ENCODE measurements at regions not wholly inside any gene's neighbourhood (a gene's known extent, or its start where the extent isn't known, plus 50 kb on each side); places are given as distances from the start of the nearest gene placed in this dataset.
"Not testable (repeated sequence)": the region's sequence is repeated elsewhere in the genome, so short reads cannot be mapped to it uniquely, and the experiment has no call there.

- Histone ChIP-seq H3K9me3 (ENCODE audit: control insufficient read depth in 1 of 2, low read length in 2 of 2) (peaks cover 0 to 4% of the 10 kb centered on the region in 2 donors), H3K4me3 (ENCODE audit: low read depth in 1 of 2, low read length in 2 of 2) (no peak overlapping the region), H3K36me3 (ENCODE audit: control insufficient read depth in 1 of 2, insufficient read depth in 2 of 2, low read length in 2 of 2) (no peaks in the 10 kb centered on the region), H3K9ac (ENCODE audit: low read depth in 1 of 2, low read length in 2 of 2) (no peak overlapping the region), H3K27ac (ENCODE audit: low read depth, low read length) (no peak overlapping the region), H3K27me3 (ENCODE audit: control insufficient read depth in 1 of 2, insufficient read depth in 2 of 2, low read length in 2 of 2) (no peaks in the 10 kb centered on the region), H3K4me1 (ENCODE audit: control insufficient read depth in 1 of 2, insufficient read depth in 2 of 2, low read length in 2 of 2) (no peaks in the 10 kb centered on the region)
Observed at GRCh38 chr3:118533676-118534075, 501.0 kb downstream of the IGSF11 start.

DNA sequence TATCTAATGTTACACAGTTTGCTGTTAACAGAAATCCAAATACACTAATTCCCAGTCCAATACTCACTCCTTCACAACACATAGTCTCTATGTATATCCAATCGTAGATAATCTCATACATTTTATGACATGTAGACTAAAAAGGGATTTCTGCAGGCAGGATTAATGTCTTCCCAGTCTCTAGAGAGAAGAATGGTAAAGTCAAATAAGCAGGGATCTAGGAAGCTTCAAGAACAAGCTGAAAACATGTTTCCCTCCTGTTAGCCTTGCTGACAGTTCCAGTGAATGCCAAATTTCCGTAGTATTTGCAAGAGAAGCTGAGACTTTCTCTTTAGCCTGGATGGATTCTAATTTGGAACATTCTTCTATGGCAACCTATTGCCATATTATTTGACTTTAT, 500.1 kb downstream of the IGSF11 start:
- Histone ChIP-seq H3K9me3 (ENCODE audit: control insufficient read depth in 1 of 2, low read length in 2 of 2) (peaks cover 0 to 4% of the 10 kb centered on the region in 2 donors), H3K4me3 (ENCODE audit: low read depth in 1 of 2, low read length in 2 of 2) (no peak overlapping the region), H3K9ac (ENCODE audit: low read depth in 1 of 2, low read length in 2 of 2) (no peak overlapping the region), H3K27me3 (ENCODE audit: control insufficient read depth in 1 of 2, insufficient read depth in 2 of 2, low read length in 2 of 2) (no peaks in the 10 kb centered on the region), H3K4me1 (ENCODE audit: control insufficient read depth in 1 of 2, insufficient read depth in 2 of 2, low read length in 2 of 2) (no peaks in the 10 kb centered on the region), H3K27ac (ENCODE audit: low read depth, low read length) (no peak overlapping the region), H3K36me3 (ENCODE audit: control insufficient read depth in 1 of 2, insufficient read depth in 2 of 2, low read length in 2 of 2) (no peaks in the 10 kb centered on the region)

- H3K4me3 ChIP-seq (ENCODE audit: low read depth in 1 of 2, low read length in 2 of 2): no peak overlapping the region
- no peak overlapping the region for H3K9ac ChIP-seq (ENCODE audit: low read depth in 1 of 2, low read length in 2 of 2)
- H3K9me3 ChIP-seq (ENCODE audit: control insufficient read depth in 1 of 2, low read length in 2 of 2): peaks cover 0 to 4% of the 10 kb centered on the region in 2 donors
- H3K27ac ChIP-seq (ENCODE audit: low read depth, low read length): no peak overlapping the region
- no peaks in the 10 kb centered on the region for H3K27me3 ChIP-seq (ENCODE audit: control insufficient read depth in 1 of 2, insufficient read depth in 2 of 2, low read length in 2 of 2)
- no peaks in the 10 kb centered on the region for H3K4me1 ChIP-seq (ENCODE audit: control insufficient read depth in 1 of 2, insufficient read depth in 2 of 2, low read length in 2 of 2)
- H3K36me3 ChIP-seq (ENCODE audit: control insufficient read depth in 1 of 2, insufficient read depth in 2 of 2, low read length in 2 of 2): no peaks in the 10 kb centered on the region
Observed at GRCh38 chr3:118536764-118537163, 497.9 kb downstream of the IGSF11 start.

GRCh38 chr3:118537454-118537853, 497.2 kb downstream of the IGSF11 start:
- Histone ChIP-seq H3K4me3 (ENCODE audit: low read depth in 1 of 2, low read length in 2 of 2) (no peak overlapping the region), H3K27ac (ENCODE audit: low read depth, low read length) (no peak overlapping the region), H3K9me3 (ENCODE audit: control insufficient read depth in 1 of 2, low read length in 2 of 2) (no peaks in the 10 kb centered on the region), H3K4me1 (ENCODE audit: control insufficient read depth in 1 of 2, insufficient read depth in 2 of 2, low read length in 2 of 2) (no peaks in the 10 kb centered on the region), H3K36me3 (ENCODE audit: control insufficient read depth in 1 of 2, insufficient read depth in 2 of 2, low read length in 2 of 2) (no peaks in the 10 kb centered on the region), H3K9ac (ENCODE audit: low read depth in 1 of 2, low read length in 2 of 2) (no peak overlapping the region), H3K27me3 (ENCODE audit: control insufficient read depth in 1 of 2, insufficient read depth in 2 of 2, low read length in 2 of 2) (no peaks in the 10 kb centered on the region)

DNA sequence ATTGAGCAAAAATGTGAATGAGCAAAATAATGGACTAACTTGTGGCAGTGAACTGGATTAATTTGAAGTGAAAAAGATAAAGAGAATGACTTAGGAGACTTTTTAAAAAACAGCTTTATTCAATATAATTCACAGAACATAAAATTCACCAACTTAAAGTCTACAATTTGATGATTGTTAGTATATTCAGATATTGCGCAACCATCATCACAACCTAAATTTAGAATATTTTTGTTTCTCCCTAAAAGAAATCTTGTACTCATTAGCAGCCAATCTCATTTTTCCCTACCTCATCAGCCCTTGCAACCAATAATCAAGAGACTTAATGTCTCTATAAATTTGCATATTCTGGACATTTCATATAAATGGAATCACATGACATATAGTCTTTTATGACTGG, 496.5 kb downstream of the IGSF11 start:
- no peak overlapping the region for H3K9ac ChIP-seq (ENCODE audit: low read depth in 1 of 2, low read length in 2 of 2)
- no peaks in the 10 kb centered on the region for H3K36me3 ChIP-seq (ENCODE audit: control insufficient read depth in 1 of 2, insufficient read depth in 2 of 2, low read length in 2 of 2)
- no peaks in the 10 kb centered on the region for H3K4me1 ChIP-seq (ENCODE audit: control insufficient read depth in 1 of 2, insufficient read depth in 2 of 2, low read length in 2 of 2)
- no peak overlapping the region for H3K27ac ChIP-seq (ENCODE audit: low read depth, low read length)
- no peaks in the 10 kb centered on the region for H3K27me3 ChIP-seq (ENCODE audit: control insufficient read depth in 1 of 2, insufficient read depth in 2 of 2, low read length in 2 of 2)
- H3K9me3 ChIP-seq (ENCODE audit: control insufficient read depth in 1 of 2, low read length in 2 of 2): no peaks in the 10 kb centered on the region
- H3K4me3 ChIP-seq (ENCODE audit: low read depth in 1 of 2, low read length in 2 of 2): no peak overlapping the region

GRCh38 chr3:118539820-118540447, 494.7 kb downstream of the IGSF11 start:
- H3K9ac ChIP-seq (ENCODE audit: low read depth in 1 of 2, low read length in 2 of 2); H3K27me3 ChIP-seq (ENCODE audit: control insufficient read depth in 1 of 2, insufficient read depth in 2 of 2, low read length in 2 of 2); H3K36me3 ChIP-seq (ENCODE audit: control insufficient read depth in 1 of 2, insufficient read depth in 2 of 2, low read length in 2 of 2); H3K4me3 ChIP-seq (ENCODE audit: low read depth in 1 of 2, low read length in 2 of 2); H3K9me3 ChIP-seq (ENCODE audit: control insufficient read depth in 1 of 2, low read length in 2 of 2); H3K4me1 ChIP-seq (ENCODE audit: control insufficient read depth in 1 of 2, insufficient read depth in 2 of 2, low read length in 2 of 2); H3K27ac ChIP-seq (ENCODE audit: low read depth, low read length): not testable (repeated sequence)

DNA sequence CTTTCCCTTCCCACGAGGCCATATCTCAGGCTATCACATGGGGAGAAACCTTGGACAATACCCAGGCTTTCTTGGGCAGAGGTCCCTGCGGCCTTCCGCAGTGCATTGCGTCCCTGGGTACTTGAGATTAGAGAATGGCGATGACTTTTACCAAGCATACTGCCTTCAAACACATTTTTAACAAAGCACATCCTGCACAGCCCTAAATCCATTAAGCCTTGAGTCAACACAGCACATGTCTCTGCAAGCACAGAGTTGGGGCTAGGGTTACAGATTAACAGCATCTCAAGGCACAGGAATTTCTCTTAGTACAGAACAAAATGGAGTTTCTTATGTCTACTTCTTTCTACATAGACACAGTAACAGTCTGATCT, 494.2 kb downstream of the IGSF11 start:
- not testable (repeated sequence) for H3K4me1 ChIP-seq (ENCODE audit: control insufficient read depth in 1 of 2, insufficient read depth in 2 of 2, low read length in 2 of 2); H3K27ac ChIP-seq (ENCODE audit: low read depth, low read length); H3K9ac ChIP-seq (ENCODE audit: low read depth in 1 of 2, low read length in 2 of 2); H3K36me3 ChIP-seq (ENCODE audit: control insufficient read depth in 1 of 2, insufficient read depth in 2 of 2, low read length in 2 of 2); H3K27me3 ChIP-seq (ENCODE audit: control insufficient read depth in 1 of 2, insufficient read depth in 2 of 2, low read length in 2 of 2); H3K4me3 ChIP-seq (ENCODE audit: low read depth in 1 of 2, low read length in 2 of 2); H3K9me3 ChIP-seq (ENCODE audit: control insufficient read depth in 1 of 2, low read length in 2 of 2)

GRCh38 chr3:118540826-118541225, 493.8 kb downstream of the IGSF11 start:
- H3K4me1 ChIP-seq (ENCODE audit: control insufficient read depth in 1 of 2, insufficient read depth in 2 of 2, low read length in 2 of 2): no peaks in the 10 kb centered on the region
- no peak overlapping the region for H3K27ac ChIP-seq (ENCODE audit: low read depth, low read length)
- H3K9ac ChIP-seq (ENCODE audit: low read depth in 1 of 2, low read length in 2 of 2): no peak overlapping the region
- no peaks in the 10 kb centered on the region for H3K9me3 ChIP-seq (ENCODE audit: control insufficient read depth in 1 of 2, low read length in 2 of 2)
- H3K27me3 ChIP-seq (ENCODE audit: control insufficient read depth in 1 of 2, insufficient read depth in 2 of 2, low read length in 2 of 2): no peaks in the 10 kb centered on the region
- H3K36me3 ChIP-seq (ENCODE audit: control insufficient read depth in 1 of 2, insufficient read depth in 2 of 2, low read length in 2 of 2): no peaks in the 10 kb centered on the region
- H3K4me3 ChIP-seq (ENCODE audit: low read depth in 1 of 2, low read length in 2 of 2): no peak overlapping the region

DNA sequence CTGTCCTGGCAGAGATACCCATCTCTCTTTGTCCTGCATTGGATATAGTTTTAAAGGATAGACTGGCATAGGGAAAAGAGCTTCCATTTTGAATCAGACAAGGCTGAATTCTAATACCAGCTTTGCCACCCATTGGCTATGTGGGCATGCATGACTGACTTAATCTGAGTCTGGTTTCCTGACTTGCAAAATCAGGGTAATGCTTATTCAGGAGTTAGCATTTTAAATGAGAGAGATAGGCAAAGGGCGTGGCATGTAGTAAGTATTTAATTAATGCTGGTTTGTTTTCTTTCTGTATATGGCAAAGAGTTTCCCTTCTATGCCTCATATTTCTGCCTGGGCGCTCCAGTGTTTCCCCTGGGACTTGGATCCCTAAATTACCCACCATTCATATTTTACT, 492.9 kb downstream of the IGSF11 start:
- Histone ChIP-seq H3K27me3 (ENCODE audit: control insufficient read depth in 1 of 2, insufficient read depth in 2 of 2, low read length in 2 of 2) (no peaks in the 10 kb centered on the region), H3K9ac (ENCODE audit: low read depth in 1 of 2, low read length in 2 of 2) (no peak overlapping the region), H3K4me3 (ENCODE audit: low read depth in 1 of 2, low read length in 2 of 2) (no peak overlapping the region), H3K4me1 (ENCODE audit: control insufficient read depth in 1 of 2, insufficient read depth in 2 of 2, low read length in 2 of 2) (no peaks in the 10 kb centered on the region), H3K27ac (ENCODE audit: low read depth, low read length) (no peak overlapping the region), H3K9me3 (ENCODE audit: control insufficient read depth in 1 of 2, low read length in 2 of 2) (no peaks in the 10 kb centered on the region), H3K36me3 (ENCODE audit: control insufficient read depth in 1 of 2, insufficient read depth in 2 of 2, low read length in 2 of 2) (no peaks in the 10 kb centered on the region)

DNA sequence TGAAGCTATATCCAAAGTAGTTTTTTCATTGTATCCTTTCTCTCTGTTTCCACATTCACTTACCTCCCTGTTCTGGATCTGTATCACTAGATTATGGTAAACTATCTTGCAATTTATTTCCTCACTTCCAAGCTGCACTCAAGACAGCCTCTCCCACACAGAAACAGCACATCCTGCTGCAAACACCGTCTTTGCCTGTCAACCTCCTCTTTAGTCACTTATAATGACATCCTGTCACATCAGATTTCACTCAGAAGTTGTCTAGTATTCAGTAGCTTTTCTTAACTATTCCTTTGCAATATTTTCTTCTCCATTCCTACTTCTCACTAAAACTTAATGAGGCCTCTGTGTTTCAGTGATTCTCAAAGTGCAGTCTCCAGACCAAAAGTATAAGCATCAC, 490.8 kb downstream of the IGSF11 start:
- Histone ChIP-seq H3K4me1 (ENCODE audit: control insufficient read depth in 1 of 2, insufficient read depth in 2 of 2, low read length in 2 of 2) (no peaks in the 10 kb centered on the region), H3K9ac (ENCODE audit: low read depth in 1 of 2, low read length in 2 of 2) (no peak overlapping the region), H3K9me3 (ENCODE audit: control insufficient read depth in 1 of 2, low read length in 2 of 2) (no peaks in the 10 kb centered on the region), H3K27ac (ENCODE audit: low read depth, low read length) (no peak overlapping the region), H3K36me3 (ENCODE audit: control insufficient read depth in 1 of 2, insufficient read depth in 2 of 2, low read length in 2 of 2) (no peaks in the 10 kb centered on the region), H3K27me3 (ENCODE audit: control insufficient read depth in 1 of 2, insufficient read depth in 2 of 2, low read length in 2 of 2) (no peaks in the 10 kb centered on the region), H3K4me3 (ENCODE audit: low read depth in 1 of 2, low read length in 2 of 2) (no peak overlapping the region)

GRCh38 chr3:118544458-118544857, 490.2 kb downstream of the IGSF11 start:
- no peak overlapping the region for H3K4me3 ChIP-seq (ENCODE audit: low read depth in 1 of 2, low read length in 2 of 2)
- H3K27ac ChIP-seq (ENCODE audit: low read depth, low read length): no peak overlapping the region
- H3K9ac ChIP-seq (ENCODE audit: low read depth in 1 of 2, low read length in 2 of 2): no peak overlapping the region
- no peaks in the 10 kb centered on the region for H3K9me3 ChIP-seq (ENCODE audit: control insufficient read depth in 1 of 2, low read length in 2 of 2)
- H3K4me1 ChIP-seq (ENCODE audit: control insufficient read depth in 1 of 2, insufficient read depth in 2 of 2, low read length in 2 of 2): no peaks in the 10 kb centered on the region
- no peaks in the 10 kb centered on the region for H3K27me3 ChIP-seq (ENCODE audit: control insufficient read depth in 1 of 2, insufficient read depth in 2 of 2, low read length in 2 of 2)
- H3K36me3 ChIP-seq (ENCODE audit: control insufficient read depth in 1 of 2, insufficient read depth in 2 of 2, low read length in 2 of 2): no peaks in the 10 kb centered on the region
